ENCODE measurements at regions not wholly inside any gene's neighbourhood (a gene's known extent, or its start where the extent isn't known, plus 50 kb on each side); places are given as distances from the start of the nearest gene placed in this dataset.

- no peak for DNase-seq (ENCODE audit: extremely low spot score)
- CTCF ChIA-PET: interaction anchor here (1.0 kb wide), 1 partner anchor 9 kb away, joined by 3 read pairs; no protein-coding TSS in a partner anchor
- POLR2A ChIA-PET: no interaction called here
- no peak for TF ChIP-seq CTCF (IDR thresholded peaks at IDR 0.05; ENCODE audit: control extremely low read depth, extremely low read depth, low read depth, missing control alignments)
Observed at GRCh38 chr13:65168026-65168425, 2062.1 kb downstream of the PCDH9 start.

- no peak for TF ChIP-seq CTCF (IDR thresholded peaks at IDR 0.05; ENCODE audit: control extremely low read depth, extremely low read depth, low read depth, missing control alignments)
- ChIA-PET CTCF (interaction anchor here (1.0 kb wide), 2 partner anchors 13 kb away, joined by 3 read pairs; no protein-coding TSS in a partner anchor), POLR2A (no interaction called here)
- no peak for DNase-seq (ENCODE audit: extremely low spot score)
Observed at GRCh38 chr13:65166675-65167074, 2063.5 kb downstream of the PCDH9 start.

- no peak for TF ChIP-seq CTCF (IDR thresholded peaks at IDR 0.05; ENCODE audit: control extremely low read depth, extremely low read depth, low read depth, missing control alignments)
- CTCF ChIA-PET: interaction anchor here (1.3 kb wide), 1 partner anchor 10 kb away, joined by 3 read pairs; no protein-coding TSS in a partner anchor
- no peak for DNase-seq (ENCODE audit: extremely low spot score)
- POLR2A ChIA-PET: no interaction called here
Observed at GRCh38 chr13:65159803-65160202, 2070.3 kb downstream of the PCDH9 start.

GRCh38 chr13:65155861-65156260, 2074.3 kb downstream of the PCDH9 start:
- ChIA-PET POLR2A (no interaction called here), CTCF (no interaction called here)
- DNase-seq (ENCODE audit: extremely low spot score): no peak
- no peak for TF ChIP-seq CTCF (IDR thresholded peaks at IDR 0.05; ENCODE audit: control extremely low read depth, extremely low read depth, low read depth, missing control alignments)

- ChIA-PET POLR2A (no interaction called here), CTCF (interaction anchor here (1.5 kb wide), 1 partner anchor 12 kb away, joined by 3 read pairs; no protein-coding TSS in a partner anchor)
- DNase-seq (ENCODE audit: extremely low spot score): no peak
Observed at GRCh38 chr13:65154661-65155447, 2075.3 kb downstream of the PCDH9 start.

GRCh38 chr13:65149687-65150086, 2080.4 kb downstream of the PCDH9 start:
- TF ChIP-seq CTCF (IDR thresholded peaks at IDR 0.05; ENCODE audit: control extremely low read depth, extremely low read depth, low read depth, missing control alignments): no peak
- POLR2A ChIA-PET: no interaction called here
- CTCF ChIA-PET: interaction anchor here (1.1 kb wide), 1 partner anchor 10 kb away, joined by 3 read pairs; no protein-coding TSS in a partner anchor
- DNase-seq (ENCODE audit: extremely low spot score): no peak

More at GRCh38 chr13:65154661-65155447, 2075.3 kb downstream of the PCDH9 start:
- no peak for TF ChIP-seq CTCF (IDR thresholded peaks at IDR 0.05; ENCODE audit: control extremely low read depth, extremely low read depth, low read depth, missing control alignments)
